GM21529 (cell line): ENCODE measurements at regions not wholly inside any gene's neighbourhood (a gene's known extent, or its start where the extent isn't known, plus 50 kb on each side); places are given as distances from the start of the nearest gene placed in this dataset.

Source experiments
- ATAC-seq: cut with Tn5 transposase; IDR thresholded peaks from one replicate; pipeline ENCODE4 v1.9.1; 2021; ENCODE audit not compliant: unreplicated experiment

DNA sequence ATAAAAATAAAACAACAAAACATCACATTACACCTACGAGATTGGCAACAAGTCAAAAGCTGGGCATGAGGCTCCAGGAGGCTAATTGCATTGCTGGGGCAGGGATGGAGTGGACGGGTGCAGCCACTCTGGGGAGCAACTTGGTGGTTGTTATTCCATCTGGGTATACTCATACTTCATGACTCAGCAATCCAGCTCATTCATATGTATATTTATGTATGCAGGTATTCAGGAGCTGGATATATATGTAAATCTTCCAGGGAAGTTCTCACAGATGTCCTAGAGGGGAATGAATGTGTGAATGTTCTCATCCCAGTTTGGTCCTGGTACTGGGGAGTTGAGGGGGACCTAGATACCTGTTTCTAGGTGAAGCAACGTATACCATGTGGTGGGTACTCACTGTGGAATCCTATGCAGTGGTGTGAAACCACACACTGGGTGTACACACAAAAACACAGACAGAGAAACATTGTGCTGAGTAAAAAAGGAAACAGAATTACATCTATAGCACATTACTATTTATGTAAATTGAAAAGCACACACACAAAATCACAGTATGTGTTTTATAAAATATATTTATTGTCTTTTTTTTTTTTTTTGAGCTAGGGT lies 79.7 kb upstream of the RAB4A start:
- ATAC-seq = no peak

DNA sequence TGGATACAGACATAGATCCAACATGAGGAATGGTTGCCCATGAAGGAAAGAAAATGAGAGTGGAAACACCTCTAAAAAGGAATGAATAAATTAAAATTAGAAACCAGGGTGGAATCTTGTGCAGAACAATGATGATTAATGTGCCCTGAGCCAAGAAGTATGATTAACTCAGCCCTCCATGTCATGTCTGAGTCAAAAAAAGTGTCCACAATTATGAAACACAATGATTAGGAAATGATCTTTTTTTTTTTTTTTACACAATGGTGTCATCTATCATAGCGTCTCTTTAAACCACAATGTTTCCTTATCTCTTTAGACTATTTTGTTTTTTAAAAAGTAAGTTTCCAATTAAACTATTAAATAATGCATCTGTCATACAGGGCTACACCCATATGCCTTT lies 78.9 kb upstream of the RAB4A start:
- ATAC-seq = no peak

DNA sequence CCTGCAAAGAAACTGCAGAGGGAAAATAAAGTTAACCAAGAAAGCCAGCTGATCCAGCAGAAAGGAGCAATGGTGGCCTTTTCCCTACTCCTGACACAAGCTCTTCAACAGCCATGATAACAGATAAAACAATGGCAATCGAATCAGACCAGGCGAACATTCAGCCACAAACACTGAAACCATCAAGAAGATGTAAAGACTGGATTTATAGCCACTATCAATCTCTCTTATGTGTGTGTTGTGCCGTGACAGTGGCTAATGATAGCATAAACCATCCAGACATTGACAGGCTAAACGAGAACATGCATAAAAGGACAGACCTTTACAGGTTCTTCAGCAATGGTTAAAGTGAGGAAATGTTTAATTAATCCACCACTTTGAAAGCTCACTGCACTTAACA lies 78.1 kb upstream of the RAB4A start:
- ATAC-seq = no peak

- no peak for ATAC-seq
Observed at GRCh38 chr1:229194096-229194495, 76.8 kb upstream of the RAB4A start.

DNA sequence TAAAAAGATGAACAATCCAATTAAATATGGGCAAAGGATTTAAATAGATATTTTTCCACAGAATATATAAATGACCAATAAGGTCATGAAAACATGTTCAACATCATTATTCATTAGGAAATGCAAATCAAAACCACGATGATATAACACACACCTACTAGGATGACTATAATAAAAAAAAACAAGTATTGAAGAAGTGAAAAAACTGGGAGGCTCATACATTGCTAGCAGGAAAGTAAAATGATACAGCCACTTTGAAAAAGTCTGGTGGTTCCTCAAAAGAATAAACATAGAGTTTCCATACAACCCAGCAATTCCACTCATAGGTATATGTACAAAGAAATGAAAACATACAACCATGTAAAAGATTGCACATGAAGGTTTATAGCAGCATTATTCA lies 75.7 kb upstream of the RAB4A start:
- ATAC-seq = no peak

DNA sequence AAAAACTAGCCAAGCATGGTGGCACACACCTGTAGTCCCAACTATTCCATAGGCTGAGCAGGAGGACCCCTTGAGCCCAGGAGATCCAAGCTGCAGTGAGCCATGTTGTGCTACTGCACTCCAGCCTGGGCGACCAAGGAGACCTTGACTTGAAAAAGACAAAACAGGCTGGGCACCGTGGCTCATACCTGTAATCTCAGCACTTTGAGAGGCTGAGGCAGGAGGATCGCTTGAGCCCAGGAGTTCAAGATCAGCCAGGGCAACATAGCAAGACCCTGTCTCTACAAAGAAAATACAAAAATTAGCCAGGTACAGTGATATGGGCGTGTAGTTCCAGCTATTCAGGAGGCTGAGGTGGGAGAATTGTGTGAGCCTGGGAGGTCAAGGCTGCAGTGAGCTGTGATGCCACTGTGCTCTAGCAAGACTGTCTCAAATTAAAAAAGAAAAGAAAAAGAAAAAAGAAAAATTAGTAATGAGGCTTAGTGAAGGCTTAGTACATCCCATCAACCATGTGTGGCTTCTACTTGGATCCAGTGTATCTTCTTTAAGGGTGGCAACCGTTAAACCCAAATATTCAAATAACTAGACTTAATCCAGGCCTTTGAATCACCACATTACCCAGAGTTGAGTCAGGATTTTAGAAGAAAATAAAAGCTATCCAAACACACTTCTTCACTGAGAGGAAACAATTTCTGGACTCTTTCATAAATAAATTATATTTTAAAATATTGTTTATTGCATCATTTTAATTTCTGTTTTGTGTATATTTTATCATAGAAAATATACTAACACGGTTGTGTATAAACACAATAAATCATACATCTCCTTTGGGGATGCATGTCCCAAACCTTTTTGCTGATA lies 74.3 kb upstream of the RAB4A start:
- no peak for ATAC-seq

DNA sequence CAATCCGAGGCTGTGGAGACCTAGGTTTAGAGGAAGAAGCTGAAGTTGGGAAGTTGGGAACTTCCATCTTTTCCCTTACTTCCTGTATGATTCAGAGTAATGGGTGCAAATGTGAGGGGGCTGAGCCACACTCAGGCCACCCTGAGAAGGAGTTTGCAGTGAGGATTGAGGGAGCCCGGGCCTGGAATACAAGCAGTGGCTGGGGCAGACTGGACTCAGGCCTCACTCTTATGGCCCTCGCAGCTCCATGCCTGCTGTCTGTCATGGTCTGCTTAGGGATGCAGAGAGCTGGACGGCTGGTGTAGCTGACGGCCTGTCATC lies 73.7 kb upstream of the RAB4A start:
- ATAC-seq = no peak

GRCh38 chr1:229199261-229200243 lies 71.4 kb upstream of the RAB4A start:
- ATAC-seq = peak; percentile 92

GRCh38 chr1:229203030-229203751 lies 67.7 kb upstream of the RAB4A start:
- ATAC-seq = no peak

DNA sequence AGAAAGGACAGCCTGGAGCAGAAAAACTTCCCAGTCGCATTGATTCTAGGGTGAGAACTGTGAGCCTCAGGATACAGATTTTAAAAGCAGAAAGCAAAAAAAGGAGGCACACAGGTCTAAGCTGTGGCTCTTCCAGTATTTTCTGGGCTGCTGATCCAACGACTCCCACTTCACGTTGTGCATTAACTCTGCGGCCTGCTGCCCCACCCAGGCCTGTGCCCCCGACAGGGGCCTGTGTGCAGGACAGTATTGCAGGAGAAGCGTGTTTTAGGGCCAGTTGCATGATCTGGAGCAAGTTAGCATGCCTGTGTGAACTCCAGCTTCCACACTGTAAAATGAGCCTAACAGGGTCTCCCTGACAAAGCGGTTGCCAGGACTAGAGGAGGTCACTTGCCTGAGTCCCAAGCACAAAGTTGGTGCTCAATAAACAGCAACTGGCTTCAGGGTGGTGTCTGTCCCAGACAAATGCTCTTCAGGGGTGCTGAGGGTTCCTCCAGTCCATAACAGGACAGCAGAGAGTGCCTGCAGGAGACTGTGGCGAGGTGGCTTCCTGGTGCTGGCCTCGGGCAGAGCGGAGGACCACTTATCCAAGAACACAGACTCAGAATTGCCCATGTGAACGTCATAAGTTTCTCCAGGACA lies 66.8 kb upstream of the RAB4A start:
- no peak for ATAC-seq

GRCh38 chr1:229204921-229205777 lies 65.8 kb upstream of the RAB4A start:
- ATAC-seq = no peak

GRCh38 chr1:229205854-229206253 lies 65.1 kb upstream of the RAB4A start:
- no peak for ATAC-seq

DNA sequence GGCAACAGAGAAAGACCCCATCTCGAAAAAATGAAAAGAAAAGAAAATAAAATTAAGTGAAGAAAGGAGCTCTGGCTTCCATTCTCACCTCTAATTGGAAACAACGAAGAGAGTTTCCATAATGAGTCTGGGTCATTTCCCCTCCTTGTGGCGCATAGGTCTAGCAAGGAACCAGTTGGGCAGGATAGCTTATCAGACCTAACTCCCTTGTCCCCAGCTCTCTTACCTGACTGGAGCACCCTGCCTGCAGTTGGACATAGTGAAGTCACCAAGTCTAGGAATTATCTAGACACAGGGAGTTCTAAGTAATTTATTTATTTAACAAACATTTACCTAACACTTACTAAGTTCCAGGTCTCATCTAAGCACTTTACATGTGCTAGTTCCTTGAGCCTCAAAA lies 63.0 kb upstream of the RAB4A start:
- no peak for ATAC-seq

DNA sequence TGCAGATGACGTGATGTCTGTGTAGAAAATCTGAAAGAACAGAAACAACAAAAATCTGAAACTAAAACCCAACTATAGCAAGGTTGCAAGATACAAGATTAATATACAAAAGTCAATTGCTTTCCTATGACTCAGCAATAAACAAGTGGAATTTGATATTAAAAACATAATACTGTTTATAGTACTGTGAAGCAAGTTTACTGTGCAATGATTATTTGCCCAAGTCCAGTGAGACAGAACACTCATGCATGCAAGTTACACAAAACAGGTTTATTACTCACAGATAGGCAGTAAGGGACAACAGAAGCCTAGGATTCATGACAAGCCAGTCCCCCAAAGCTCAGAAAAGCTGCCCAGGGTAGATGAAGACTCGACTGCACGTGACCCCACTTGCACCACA lies 62.4 kb upstream of the RAB4A start:
- ATAC-seq = no peak

DNA sequence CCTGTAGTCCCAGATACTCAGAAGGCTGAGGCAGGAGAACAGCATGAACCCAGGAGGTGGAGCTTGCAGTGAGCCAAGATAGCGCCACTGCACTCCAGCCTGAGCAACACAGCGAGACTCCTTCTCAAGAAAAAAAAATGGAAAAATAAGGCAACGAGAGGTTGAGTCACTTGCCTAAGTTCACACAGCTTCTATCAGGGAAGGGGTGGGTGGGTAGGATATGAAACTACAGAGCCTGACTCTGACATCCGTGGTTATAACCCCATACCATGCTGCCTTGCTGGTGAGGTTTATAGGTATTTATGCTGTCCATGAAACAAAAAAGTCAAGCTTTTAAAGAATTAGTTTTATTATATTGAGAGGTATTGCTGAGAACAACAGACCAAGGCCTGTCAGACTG lies 61.5 kb upstream of the RAB4A start:
- ATAC-seq = no peak

DNA sequence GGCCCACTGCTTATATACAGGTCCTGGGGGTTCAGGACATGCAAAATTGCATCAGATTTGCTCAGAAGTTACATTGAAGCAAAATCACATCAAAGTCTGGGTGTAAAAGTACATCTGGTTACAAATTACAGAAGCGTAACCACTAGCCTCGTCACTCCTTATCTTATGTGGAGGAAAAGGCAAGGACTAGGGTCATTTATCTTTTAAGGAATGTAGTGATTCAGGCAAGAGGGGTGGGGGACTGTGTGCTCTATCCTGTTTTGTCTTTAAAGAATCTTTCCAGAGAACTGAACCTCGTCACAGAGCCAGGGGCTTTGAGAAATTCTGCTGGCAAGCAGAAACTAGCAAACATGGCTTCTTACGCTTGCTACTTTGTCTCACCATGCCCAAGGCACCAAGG lies 61.1 kb upstream of the RAB4A start:
- ATAC-seq = no peak

DNA sequence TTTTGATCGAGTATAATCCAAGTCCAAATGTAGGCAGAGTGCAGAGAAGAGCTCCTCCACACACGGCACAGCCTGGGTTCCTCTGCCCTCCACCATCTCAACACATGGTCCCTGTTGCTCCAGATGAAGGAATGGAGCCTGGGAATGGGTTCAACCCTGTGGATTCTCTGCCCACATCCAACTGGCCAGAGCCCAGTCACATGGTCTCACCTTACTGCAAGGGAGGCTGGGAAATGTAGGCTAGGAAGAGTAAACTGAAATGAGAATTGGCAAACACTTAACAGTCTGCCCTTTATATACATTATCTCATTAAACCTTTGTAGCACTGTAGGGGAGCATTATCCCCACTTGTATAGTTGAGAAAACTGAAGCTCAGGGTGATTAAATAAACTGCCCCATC lies 60.1 kb upstream of the RAB4A start:
- no peak for ATAC-seq

DNA sequence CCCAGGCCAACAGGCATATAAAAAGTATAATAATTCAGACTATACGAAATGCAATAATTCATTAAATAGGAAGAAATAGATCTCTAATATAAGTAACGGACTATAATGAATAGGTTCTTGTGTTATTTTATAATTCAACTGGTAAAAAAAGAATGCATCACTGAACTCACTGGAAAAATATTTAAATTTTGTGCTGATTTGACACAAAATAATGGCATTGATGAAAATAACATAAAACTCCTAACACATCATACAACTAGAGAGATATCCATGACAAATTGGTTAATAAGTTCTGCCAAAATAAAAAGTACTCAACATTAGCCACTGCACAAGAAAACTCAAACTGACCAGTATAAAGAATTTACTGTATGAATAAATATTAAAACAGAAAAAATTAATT lies 57.1 kb upstream of the RAB4A start:
- no peak for ATAC-seq

DNA sequence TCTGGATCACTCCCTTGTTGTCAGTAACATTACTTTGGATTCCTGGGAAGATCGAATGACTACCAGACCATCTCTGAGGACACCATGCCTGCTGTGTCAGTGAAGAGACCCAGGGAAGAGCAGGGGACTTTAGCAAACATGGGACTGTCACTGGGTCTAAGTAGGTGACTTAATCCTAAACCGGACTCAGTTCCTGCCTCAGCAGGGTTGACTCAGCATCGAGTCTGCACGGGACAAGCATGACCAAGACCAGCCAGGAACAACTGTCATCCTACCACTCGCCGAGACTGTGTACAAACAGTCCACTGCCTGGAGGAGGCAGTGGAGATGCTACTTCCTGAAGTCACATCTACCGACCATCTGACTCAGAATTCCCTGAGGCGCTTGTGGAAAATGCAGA lies 53.2 kb upstream of the RAB4A start:
- ATAC-seq = no peak

DNA sequence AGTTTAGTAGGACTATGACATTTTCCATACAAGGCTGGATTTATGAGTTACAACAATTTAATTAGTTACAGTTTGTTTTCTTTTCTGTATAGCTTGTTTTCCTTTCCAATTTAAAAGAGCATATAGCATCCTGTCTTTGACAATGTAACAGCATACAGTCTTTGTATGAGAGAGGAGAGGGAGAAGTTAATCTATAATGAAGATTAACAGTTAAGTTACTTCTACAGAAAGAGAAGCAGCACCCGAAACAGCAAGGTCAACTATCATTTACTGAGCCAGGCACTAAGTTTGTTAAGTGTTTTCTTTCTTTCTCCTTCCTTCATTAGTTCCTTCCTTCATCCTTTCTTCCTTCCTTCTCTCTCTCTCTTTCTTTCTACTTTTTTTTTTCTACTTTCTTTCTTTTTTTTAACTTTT lies 52.3 kb upstream of the RAB4A start:
- no peak for ATAC-seq
